HL-60/S4 treated with phorbol 12-myristate 13-acetate at 8.2 ng/mL for 4 days and 3 days (cell line): ENCODE measurements at regions not wholly inside any gene's neighbourhood (a gene's known extent, or its start where the extent isn't known, plus 50 kb on each side); places are given as distances from the start of the nearest gene placed in this dataset.
"Not testable (repeated sequence)": the region's sequence is repeated elsewhere in the genome, so short reads cannot be mapped to it uniquely, and the experiment has no call there.

ENCODE experiments used
- in situ Hi-C: fragments of 300-500 bp; cut with MboI; formaldehyde crosslinking; loops from 2 replicates; pipeline ENCODE4 v1.15.0; 2022; ENCODE audit warnings: low sequenced_read_pairs

GRCh38 chr17:71438631-71439146, 682.1 kb upstream of the SOX9 start:
- in situ Hi-C loops = no loop called here

GRCh38 chr17:71440513-71440912, 680.3 kb upstream of the SOX9 start:
- in situ Hi-C loops = no loop called here

- in situ Hi-C loops = no loop called here
These were observed 679.7 kb upstream of the SOX9 start for GRCh38 chr17:71441098-71441497.

GRCh38 chr17:71444078-71444477, 676.7 kb upstream of the SOX9 start:
- in situ Hi-C loops = no loop called here

GRCh38 chr17:71446645-71447437, 674.0 kb upstream of the SOX9 start:
- in situ Hi-C loops = no loop called here

GRCh38 chr17:71447644-71448043, 673.2 kb upstream of the SOX9 start:
- in situ Hi-C loops = no loop called here

- in situ Hi-C loops = not testable (repeated sequence)
These were observed 670.2 kb upstream of the SOX9 start for GRCh38 chr17:71450657-71451056.

- in situ Hi-C loops = no loop called here
These were observed 666.9 kb upstream of the SOX9 start for GRCh38 chr17:71453876-71454422.

- in situ Hi-C loops = no loop called here
These were observed 665.6 kb upstream of the SOX9 start for GRCh38 chr17:71455219-71455618.

- in situ Hi-C loops = no loop called here
These were observed 662.5 kb upstream of the SOX9 start for GRCh38 chr17:71458322-71458721.

GRCh38 chr17:71460943-71461342, 659.9 kb upstream of the SOX9 start:
- in situ Hi-C loops = no loop called here

- in situ Hi-C loops = no loop called here
These were observed 659.2 kb upstream of the SOX9 start for GRCh38 chr17:71461498-71462169.

GRCh38 chr17:71464241-71464640, 656.6 kb upstream of the SOX9 start:
- in situ Hi-C loops = no loop called here

- in situ Hi-C loops = no loop called here
These were observed 656.1 kb upstream of the SOX9 start for GRCh38 chr17:71464751-71465150.

GRCh38 chr17:71467719-71468118, 653.1 kb upstream of the SOX9 start:
- in situ Hi-C loops = no loop called here

- in situ Hi-C loops = no loop called here
These were observed 650.8 kb upstream of the SOX9 start for GRCh38 chr17:71470062-71470461.

GRCh38 chr17:71472809-71473789, 647.7 kb upstream of the SOX9 start:
- in situ Hi-C loops = no loop called here

- in situ Hi-C loops = no loop called here
These were observed 643.5 kb upstream of the SOX9 start for GRCh38 chr17:71477356-71477755.

GRCh38 chr17:71480099-71480498, 640.7 kb upstream of the SOX9 start:
- in situ Hi-C loops = no loop called here

- in situ Hi-C loops = no loop called here
These were observed 638.2 kb upstream of the SOX9 start for GRCh38 chr17:71482625-71483024.

- in situ Hi-C loops = no loop called here
These were observed 636.3 kb upstream of the SOX9 start for GRCh38 chr17:71484546-71484945.
